ENCODE measurements at regions not wholly inside any gene's neighbourhood (a gene's known extent, or its start where the extent isn't known, plus 50 kb on each side); places are given as distances from the start of the nearest gene placed in this dataset.

DNA sequence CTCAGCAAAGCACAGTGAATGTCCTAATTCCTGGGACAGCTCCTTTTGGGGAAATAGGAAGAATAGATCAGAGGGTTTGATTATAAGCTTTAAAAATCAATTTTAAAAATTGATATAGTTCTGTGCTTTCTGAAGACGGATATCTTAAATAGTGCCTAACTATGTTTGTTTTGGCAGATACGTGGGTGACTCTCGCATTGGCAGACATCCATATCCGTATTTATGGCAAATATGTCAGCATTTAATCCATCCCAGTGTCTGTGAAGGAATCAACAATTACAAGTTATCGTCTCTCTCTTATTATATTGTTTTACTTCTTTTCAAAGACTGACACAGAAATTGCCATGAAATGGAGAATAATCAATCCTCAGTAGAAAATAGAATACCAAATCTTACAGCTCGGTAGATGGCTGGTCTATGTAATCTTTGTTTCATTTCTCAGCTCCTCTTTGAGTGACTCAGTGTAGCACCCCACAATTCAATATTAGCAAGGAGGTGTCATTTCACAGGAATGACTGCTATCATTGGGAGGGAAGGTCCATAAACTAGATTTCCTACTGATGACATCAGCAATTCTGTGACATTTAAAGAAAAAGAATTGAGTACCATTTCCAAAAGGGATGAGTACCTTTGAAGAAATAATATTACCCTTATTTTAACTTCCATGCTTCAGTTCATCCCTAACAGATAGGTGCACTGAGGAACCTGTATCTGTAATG is 186.4 kb upstream of the NFE2L3 start:
- TF ChIP-seq FOXP2 (optimal IDR thresholded peaks at IDR 0.05; ENCODE audit: control extremely low read depth, extremely low read length, insufficient read depth), result no peak
- TF ChIP-seq POLR2AphosphoS5 (IDR thresholded peaks at IDR 0.05; ENCODE audit: borderline replicate concordance, low read depth, low read length), result no peak

Data from SK-N-MC (cell line).